ENCODE measurements at regions not wholly inside any gene's neighbourhood (a gene's known extent, or its start where the extent isn't known, plus 50 kb on each side); places are given as distances from the start of the nearest gene placed in this dataset.

DNA sequence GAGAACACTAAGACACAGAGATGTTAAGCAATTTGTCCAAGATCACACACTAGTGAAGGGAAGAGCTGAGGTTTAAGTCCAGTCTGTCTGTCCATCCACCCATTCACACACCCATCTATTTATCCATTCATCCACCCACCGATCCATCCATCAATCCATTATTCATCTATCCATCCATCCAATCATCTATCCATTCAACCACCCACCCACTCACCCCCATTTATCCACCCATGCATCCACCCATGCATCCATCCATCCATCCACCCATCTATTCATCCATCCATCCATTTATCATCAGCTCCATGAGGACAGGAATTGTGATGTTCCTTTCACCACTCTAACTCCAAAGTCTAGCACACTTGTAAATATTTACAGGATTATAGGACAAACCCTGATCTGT is 242.3 kb upstream of the PMEPA1 start:
- DNase-seq (ENCODE audit: low spot score), result no peak
- Histone ChIP-seq H3K4me3 (ENCODE audit: low read depth, low read length, poor library complexity, severe bottlenecking) (no peak overlapping the region), H3K27ac (ENCODE audit: low read depth, low read length, poor library complexity, severe bottlenecking) (no peak overlapping the region), H4K20me1 (ENCODE audit: insufficient read depth, low read length) (no peaks in the 10 kb centered on the region), H2AFZ (ENCODE audit: low read length) (no peak overlapping the region), H3K36me3 (ENCODE audit: insufficient read depth, low read length) (no peaks in the 10 kb centered on the region), H3K79me2 (ENCODE audit: insufficient read depth, low read depth, low read length) (no peaks in the 10 kb centered on the region), H3K4me1 (ENCODE audit: insufficient read depth, low read length, poor library complexity, severe bottlenecking) (peaks cover 15% of the 10 kb centered on the region), H3K9me2 (ENCODE audit: insufficient read depth, low read length) (no peaks in the 10 kb centered on the region), H3K9me3 (ENCODE audit: low read length) (no peaks in the 10 kb centered on the region), H3K4me2 (ENCODE audit: low read length) (no peak overlapping the region)
- no TSS peak for BruUV-seq (replicated peaks)
- CTCF ChIA-PET (ENCODE audit: unreplicated experiment), result no interaction called here
- intact Hi-C loops (cut with micrococcal nuclease; ENCODE audit: unreplicated experiment), result no loop called here
- POLR2A ChIA-PET, result no interaction called here
- TF ChIP-seq, protein P1, sequence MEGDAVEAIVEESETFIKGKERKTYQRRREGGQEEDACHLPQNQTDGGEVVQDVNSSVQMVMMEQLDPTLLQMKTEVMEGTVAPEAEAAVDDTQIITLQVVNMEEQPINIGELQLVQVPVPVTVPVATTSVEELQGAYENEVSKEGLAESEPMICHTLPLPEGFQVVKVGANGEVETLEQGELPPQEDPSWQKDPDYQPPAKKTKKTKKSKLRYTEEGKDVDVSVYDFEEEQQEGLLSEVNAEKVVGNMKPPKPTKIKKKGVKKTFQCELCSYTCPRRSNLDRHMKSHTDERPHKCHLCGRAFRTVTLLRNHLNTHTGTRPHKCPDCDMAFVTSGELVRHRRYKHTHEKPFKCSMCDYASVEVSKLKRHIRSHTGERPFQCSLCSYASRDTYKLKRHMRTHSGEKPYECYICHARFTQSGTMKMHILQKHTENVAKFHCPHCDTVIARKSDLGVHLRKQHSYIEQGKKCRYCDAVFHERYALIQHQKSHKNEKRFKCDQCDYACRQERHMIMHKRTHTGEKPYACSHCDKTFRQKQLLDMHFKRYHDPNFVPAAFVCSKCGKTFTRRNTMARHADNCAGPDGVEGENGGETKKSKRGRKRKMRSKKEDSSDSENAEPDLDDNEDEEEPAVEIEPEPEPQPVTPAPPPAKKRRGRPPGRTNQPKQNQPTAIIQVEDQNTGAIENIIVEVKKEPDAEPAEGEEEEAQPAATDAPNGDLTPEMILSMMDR (conservative IDR thresholded peaks at IDR 0.05; ENCODE audit: low read length), result no peak

DNA sequence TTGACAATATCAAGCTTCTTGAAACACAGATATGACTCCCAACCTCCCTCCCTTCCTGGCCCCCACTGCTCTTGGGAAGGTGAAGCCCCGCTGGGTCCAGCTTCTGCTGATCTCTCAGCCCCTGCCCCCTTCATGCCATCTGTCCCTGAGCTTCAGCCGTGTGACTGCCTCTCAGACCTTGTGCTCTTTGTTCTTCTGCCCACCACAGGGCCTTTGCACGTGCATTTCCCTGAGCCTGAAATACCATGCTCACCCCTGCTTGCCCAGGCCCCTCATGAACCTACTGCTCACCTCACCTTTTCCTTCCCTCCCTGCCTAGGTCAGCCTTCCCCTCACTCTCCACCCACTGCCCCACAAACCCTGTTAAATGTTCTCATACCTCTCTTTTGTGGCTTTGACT is 241.7 kb upstream of the PMEPA1 start:
- Histone ChIP-seq H3K9me3 (ENCODE audit: low read length) (no peaks in the 10 kb centered on the region), H3K79me2 (ENCODE audit: insufficient read depth, low read depth, low read length) (no peaks in the 10 kb centered on the region), H3K9me2 (ENCODE audit: insufficient read depth, low read length) (no peaks in the 10 kb centered on the region), H3K4me2 (ENCODE audit: low read length) (no peak overlapping the region), H3K4me3 (ENCODE audit: low read depth, low read length, poor library complexity, severe bottlenecking) (no peak overlapping the region), H2AFZ (ENCODE audit: low read length) (no peak overlapping the region), H4K20me1 (ENCODE audit: insufficient read depth, low read length) (no peaks in the 10 kb centered on the region), H3K4me1 (ENCODE audit: insufficient read depth, low read length, poor library complexity, severe bottlenecking) (peaks cover 15% of the 10 kb centered on the region), H3K36me3 (ENCODE audit: insufficient read depth, low read length) (no peaks in the 10 kb centered on the region), H3K27ac (ENCODE audit: low read depth, low read length, poor library complexity, severe bottlenecking) (no peak overlapping the region)
- no peak for DNase-seq (ENCODE audit: low spot score)
- TF ChIP-seq, protein P1 (conservative IDR thresholded peaks at IDR 0.05; ENCODE audit: low read length), result no peak
- TF ChIP-seq EZH2phosphoT487 (IDR thresholded peaks at IDR 0.05; ENCODE audit: borderline replicate concordance, low read depth, low read length), result no peak
- ChIA-PET CTCF (ENCODE audit: unreplicated experiment) (no interaction called here), POLR2A (no interaction called here)
- intact Hi-C loops (cut with micrococcal nuclease; ENCODE audit: unreplicated experiment), result no loop called here
- no TSS peak for BruUV-seq (replicated peaks)

DNA sequence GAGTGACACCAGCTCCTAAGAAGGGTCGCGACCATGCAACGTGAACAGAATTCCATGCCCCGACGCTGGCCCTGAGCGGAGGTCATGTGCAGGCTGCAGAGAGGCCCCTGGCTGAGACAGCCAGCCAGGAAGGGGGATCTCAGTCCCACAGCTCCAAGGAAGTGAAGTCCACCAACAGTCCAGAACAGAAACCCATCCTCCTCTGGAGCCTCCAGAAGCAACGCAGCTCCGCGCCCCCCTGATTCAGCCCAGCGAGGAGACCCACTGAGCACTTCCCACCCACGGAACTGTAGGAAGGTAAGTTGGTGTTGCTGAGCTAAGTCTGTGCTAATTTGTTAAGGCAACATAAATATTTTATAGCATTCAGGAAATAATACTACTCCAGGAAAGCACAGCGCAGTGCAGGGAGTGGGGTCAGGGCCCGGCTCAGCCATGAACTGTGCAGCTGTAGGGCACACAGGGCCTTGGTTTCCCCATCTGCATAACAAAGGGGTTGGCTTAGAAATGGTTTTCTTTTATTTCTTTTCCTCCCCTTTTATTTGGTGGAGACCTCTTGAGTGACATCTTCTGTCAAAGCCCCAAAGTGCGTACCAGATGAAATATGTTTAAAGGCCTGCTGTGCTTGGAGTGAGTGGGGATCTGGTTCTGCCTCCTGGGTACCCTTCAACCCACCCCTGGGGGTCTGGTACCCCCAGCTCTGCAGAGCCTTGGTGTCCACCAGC is 241.1 kb upstream of the PMEPA1 start:
- H3K4me2 ChIP-seq (ENCODE audit: low read length), result no peak overlapping the region
- H3K79me2 ChIP-seq (ENCODE audit: insufficient read depth, low read depth, low read length), result no peaks in the 10 kb centered on the region
- H4K20me1 ChIP-seq (ENCODE audit: insufficient read depth, low read length), result no peaks in the 10 kb centered on the region
- ChIA-PET POLR2A (no interaction called here), CTCF (ENCODE audit: unreplicated experiment) (no interaction called here)
- H3K9me2 ChIP-seq (ENCODE audit: insufficient read depth, low read length), result no peaks in the 10 kb centered on the region
- no peak overlapping the region for H2AFZ ChIP-seq (ENCODE audit: low read length)
- BruUV-seq (replicated peaks), result no TSS peak
- no peaks in the 10 kb centered on the region for H3K36me3 ChIP-seq (ENCODE audit: insufficient read depth, low read length)
- no peak overlapping the region for H3K4me3 ChIP-seq (ENCODE audit: low read depth, low read length, poor library complexity, severe bottlenecking)
- no peak for DNase-seq (ENCODE audit: low spot score)
- no peaks in the 10 kb centered on the region for H3K9me3 ChIP-seq (ENCODE audit: low read length)
- H3K27ac ChIP-seq (ENCODE audit: low read depth, low read length, poor library complexity, severe bottlenecking), result no peak overlapping the region
- peaks cover 15% of the 10 kb centered on the region for H3K4me1 ChIP-seq (ENCODE audit: insufficient read depth, low read length, poor library complexity, severe bottlenecking)
- no peak for TF ChIP-seq EZH2phosphoT487 (IDR thresholded peaks at IDR 0.05; ENCODE audit: borderline replicate concordance, low read depth, low read length)
- TF ChIP-seq, protein P1 (conservative IDR thresholded peaks at IDR 0.05; ENCODE audit: low read length), result no peak
- intact Hi-C loops (cut with micrococcal nuclease; ENCODE audit: unreplicated experiment), result no loop called here

Measured in OCI-LY7 (cell line).